ENCODE measurements at regions not wholly inside any gene's neighbourhood (a gene's known extent, or its start where the extent isn't known, plus 50 kb on each side); places are given as distances from the start of the nearest gene placed in this dataset.

GRCh38 chr6:6890400-6890858 is 217.3 kb upstream of the RREB1 start:
- H3K4me3 ChIP-seq, result no peak overlapping the region

GRCh38 chr6:6891125-6891721 is 216.5 kb upstream of the RREB1 start:
- Histone ChIP-seq H3K4me1 (ENCODE audit: low read depth) (peaks cover 7% of the 10 kb centered on the region), H3K36me3 (ENCODE audit: low read depth) (no peaks in the 10 kb centered on the region), H3K4me3 (no peak overlapping the region), H3K9me3 (no peaks in the 10 kb centered on the region)
- intact Hi-C loops (cut with DNase I, micrococcal nuclease), result no loop called here
- TF ChIP-seq CTCF (IDR thresholded peaks at IDR 0.05), result no peak
- DNase-seq (peak; percentile 74 to 90 (median 83)), ATAC-seq (peak; percentile 96)

More at GRCh38 chr6:6890400-6890858, 217.3 kb upstream of the RREB1 start:
- intact Hi-C loops (cut with DNase I, micrococcal nuclease), result no loop called here
- DNase-seq (peak; percentile 62 to 66 (median 66)), ATAC-seq (peak; percentile 72)
- TF ChIP-seq CTCF (IDR thresholded peaks at IDR 0.05), result no peak
- Histone ChIP-seq H3K4me1 (ENCODE audit: low read depth) (peaks cover 9% of the 10 kb centered on the region), H3K36me3 (ENCODE audit: low read depth) (no peaks in the 10 kb centered on the region), H3K9me3 (no peaks in the 10 kb centered on the region)

- no peak for TF ChIP-seq CTCF (IDR thresholded peaks at IDR 0.05)
- Histone ChIP-seq H3K9me3 (no peaks in the 10 kb centered on the region), H3K36me3 (ENCODE audit: low read depth) (no peaks in the 10 kb centered on the region), H3K4me1 (ENCODE audit: low read depth) (peaks cover 7% of the 10 kb centered on the region), H3K4me3 (no peak overlapping the region)
- intact Hi-C loops (cut with DNase I, micrococcal nuclease), result no loop called here
- DNase-seq (no peak), ATAC-seq (peak; percentile 26)
These were observed 215.8 kb upstream of the RREB1 start for GRCh38 chr6:6891949-6892461.

- DNase-seq (no peak), ATAC-seq (no peak)
- Histone ChIP-seq H3K36me3 (ENCODE audit: low read depth) (no peaks in the 10 kb centered on the region), H3K4me1 (ENCODE audit: low read depth) (peaks cover 7% of the 10 kb centered on the region), H3K4me3 (no peak overlapping the region), H3K9me3 (no peaks in the 10 kb centered on the region)
- TF ChIP-seq CTCF (IDR thresholded peaks at IDR 0.05), result no peak
- intact Hi-C loops (cut with DNase I, micrococcal nuclease), result no loop called here
These were observed 214.8 kb upstream of the RREB1 start for GRCh38 chr6:6892744-6893583.

- Histone ChIP-seq H3K4me1 (ENCODE audit: low read depth) (peaks cover 7% of the 10 kb centered on the region), H3K4me3 (no peak overlapping the region), H3K9me3 (no peaks in the 10 kb centered on the region), H3K36me3 (ENCODE audit: low read depth) (no peaks in the 10 kb centered on the region)
- ATAC-seq (no peak), DNase-seq (no peak)
- intact Hi-C loops (cut with DNase I, micrococcal nuclease), result no loop called here
- no peak for TF ChIP-seq CTCF (IDR thresholded peaks at IDR 0.05)
These were observed 214.1 kb upstream of the RREB1 start for GRCh38 chr6:6893701-6894100.
